ENCODE measurements at regions not wholly inside any gene's neighbourhood (a gene's known extent, or its start where the extent isn't known, plus 50 kb on each side); places are given as distances from the start of the nearest gene placed in this dataset.

- TF ChIP-seq ESRRG (CRISPR knock-in tag; IDR thresholded peaks at IDR 0.05) (no peak), TOX (CRISPR knock-in tag; IDR thresholded peaks at IDR 0.05; ENCODE audit: borderline replicate concordance) (no peak), ZFP3 (CRISPR knock-in tag; IDR thresholded peaks at IDR 0.05) (no peak), TCF4 (CRISPR knock-in tag; IDR thresholded peaks at IDR 0.05; ENCODE audit: borderline replicate concordance) (no peak), ZNF8 (CRISPR knock-in tag; IDR thresholded peaks at IDR 0.05) (no peak), ZNF565 (CRISPR knock-in tag; conservative IDR thresholded peaks at IDR 0.05; ENCODE audit: low read depth) (no peak), CREB5 (CRISPR knock-in tag; IDR thresholded peaks at IDR 0.05; ENCODE audit: low read depth) (no peak), BACH2 (CRISPR knock-in tag; IDR thresholded peaks at IDR 0.05; ENCODE audit: borderline replicate concordance) (no peak), GLIS3 (CRISPR knock-in tag; IDR thresholded peaks at IDR 0.05) (no peak), OSR1 (CRISPR knock-in tag; IDR thresholded peaks at IDR 0.05) (no peak)
- ATAC-seq = no peak
Observed at GRCh38 chr4:176611951-176612350, 180.8 kb downstream of the VEGFC start.

- no peak for ATAC-seq
- TF ChIP-seq CSDC2 (CRISPR knock-in tag; IDR thresholded peaks at IDR 0.05) (no peak), BACH2 (CRISPR knock-in tag; IDR thresholded peaks at IDR 0.05; ENCODE audit: borderline replicate concordance) (no peak), ESRRG (CRISPR knock-in tag; IDR thresholded peaks at IDR 0.05) (no peak), SNAI2 (CRISPR knock-in tag; IDR thresholded peaks at IDR 0.05) (no peak), GLIS3 (CRISPR knock-in tag; IDR thresholded peaks at IDR 0.05) (no peak), PPARA (CRISPR knock-in tag; IDR thresholded peaks at IDR 0.05; ENCODE audit: borderline replicate concordance) (no peak), TSHZ2 (CRISPR knock-in tag; IDR thresholded peaks at IDR 0.05) (no peak), ZC3H10 (CRISPR knock-in tag; IDR thresholded peaks at IDR 0.05) (no peak), POU6F1 (CRISPR knock-in tag; IDR thresholded peaks at IDR 0.05; ENCODE audit: borderline replicate concordance, low read depth) (no peak), ZNF565 (CRISPR knock-in tag; conservative IDR thresholded peaks at IDR 0.05; ENCODE audit: low read depth) (no peak), ARNTL (CRISPR knock-in tag; IDR thresholded peaks at IDR 0.05; ENCODE audit: borderline replicate concordance, low read depth) (no peak)
- TF ChIP-seq, protein P1, sequence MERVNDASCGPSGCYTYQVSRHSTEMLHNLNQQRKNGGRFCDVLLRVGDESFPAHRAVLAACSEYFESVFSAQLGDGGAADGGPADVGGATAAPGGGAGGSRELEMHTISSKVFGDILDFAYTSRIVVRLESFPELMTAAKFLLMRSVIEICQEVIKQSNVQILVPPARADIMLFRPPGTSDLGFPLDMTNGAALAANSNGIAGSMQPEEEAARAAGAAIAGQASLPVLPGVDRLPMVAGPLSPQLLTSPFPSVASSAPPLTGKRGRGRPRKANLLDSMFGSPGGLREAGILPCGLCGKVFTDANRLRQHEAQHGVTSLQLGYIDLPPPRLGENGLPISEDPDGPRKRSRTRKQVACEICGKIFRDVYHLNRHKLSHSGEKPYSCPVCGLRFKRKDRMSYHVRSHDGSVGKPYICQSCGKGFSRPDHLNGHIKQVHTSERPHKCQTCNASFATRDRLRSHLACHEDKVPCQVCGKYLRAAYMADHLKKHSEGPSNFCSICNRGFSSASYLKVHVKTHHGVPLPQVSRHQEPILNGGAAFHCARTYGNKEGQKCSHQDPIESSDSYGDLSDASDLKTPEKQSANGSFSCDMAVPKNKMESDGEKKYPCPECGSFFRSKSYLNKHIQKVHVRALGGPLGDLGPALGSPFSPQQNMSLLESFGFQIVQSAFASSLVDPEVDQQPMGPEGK (CRISPR knock-in tag; IDR thresholded peaks at IDR 0.05; ENCODE audit: borderline replicate concordance) = no peak
Observed at GRCh38 chr4:176614793-176615192, 177.9 kb downstream of the VEGFC start.

DNA sequence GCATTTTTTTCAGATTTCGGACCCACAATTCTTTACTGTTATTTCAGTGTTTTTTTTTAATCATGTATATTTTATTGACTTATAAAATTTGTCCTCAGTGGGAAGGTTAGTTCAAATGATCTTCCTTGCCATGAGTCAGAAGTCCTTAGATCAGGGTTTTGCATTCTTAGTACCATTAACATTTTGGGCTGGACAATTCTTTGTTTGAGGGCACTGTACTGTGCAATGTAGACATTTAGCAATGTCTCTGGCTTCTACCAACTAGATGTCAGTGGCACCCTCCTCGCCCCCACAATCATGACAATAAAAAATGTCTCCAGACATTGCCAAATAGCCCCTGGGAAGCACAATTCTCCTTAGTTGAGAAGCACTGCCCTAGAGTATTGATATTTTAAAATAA lies 176.6 kb downstream of the VEGFC start:
- no peak for TF ChIP-seq POU6F1 (CRISPR knock-in tag; IDR thresholded peaks at IDR 0.05; ENCODE audit: borderline replicate concordance, low read depth)
- TF ChIP-seq ZFP3 (CRISPR knock-in tag; IDR thresholded peaks at IDR 0.05) = no peak
- TF ChIP-seq ZNF70 (CRISPR knock-in tag; IDR thresholded peaks at IDR 0.05) = no peak
- TF ChIP-seq TCF4 (CRISPR knock-in tag; IDR thresholded peaks at IDR 0.05; ENCODE audit: borderline replicate concordance) = no peak
- no peak for TF ChIP-seq ARNTL (CRISPR knock-in tag; IDR thresholded peaks at IDR 0.05; ENCODE audit: borderline replicate concordance, low read depth)
- TF ChIP-seq RARB (CRISPR knock-in tag; IDR thresholded peaks at IDR 0.05) = no peak
- no peak for TF ChIP-seq OSR1 (CRISPR knock-in tag; IDR thresholded peaks at IDR 0.05)
- TF ChIP-seq ZNF8 (CRISPR knock-in tag; IDR thresholded peaks at IDR 0.05) = no peak
- no peak for TF ChIP-seq TOX (CRISPR knock-in tag; IDR thresholded peaks at IDR 0.05; ENCODE audit: borderline replicate concordance)
- no peak for TF ChIP-seq TSHZ2 (CRISPR knock-in tag; IDR thresholded peaks at IDR 0.05)
- TF ChIP-seq SNAI2 (CRISPR knock-in tag; IDR thresholded peaks at IDR 0.05) = no peak
- no peak for TF ChIP-seq BACH2 (CRISPR knock-in tag; IDR thresholded peaks at IDR 0.05; ENCODE audit: borderline replicate concordance)
- no peak for ATAC-seq

Measured in SK-N-SH treated with all-trans-retinoic acid at 6 μM for 48 hours (cell line).